SJCRH30 (cell line): ENCODE measurements at regions not wholly inside any gene's neighbourhood (a gene's known extent, or its start where the extent isn't known, plus 50 kb on each side); places are given as distances from the start of the nearest gene placed in this dataset.

Source experiments
- DNase-seq, 2 experiments: peaks; one replicate each; pipeline ENCODE4 v3.0.0-alpha.2; 2015 to 2020
- H3K27ac ChIP-seq: fragments of 250-450 bp; sonication (Bioruptor Pico); 2 replicates; pipeline ENCODE4 v1.5.1; 2020; ENCODE audit warnings: mild to moderate bottlenecking, moderate library complexity
- H3K27me3 ChIP-seq: fragments of 250-450 bp; sonication (Bioruptor Pico); 2 replicates; pipeline ENCODE4 v1.5.1; 2020; ENCODE audit warnings: mild to moderate bottlenecking, moderate library complexity
- H3K36me3 ChIP-seq: fragments of 250-450 bp; sonication (Bioruptor Pico); 2 replicates; pipeline ENCODE4 v1.5.1; 2020; ENCODE audit warnings: mild to moderate bottlenecking, moderate library complexity
- H3K4me1 ChIP-seq: fragments of 250-450 bp; sonication (Bioruptor Pico); 2 replicates; pipeline ENCODE4 v1.5.1; 2020; ENCODE audit warnings: mild to moderate bottlenecking, moderate library complexity
- H3K4me3 ChIP-seq: fragments of 250-450 bp; sonication (Bioruptor Pico); 2 replicates; pipeline ENCODE4 v1.5.1; 2020; ENCODE audit warnings: mild to moderate bottlenecking, moderate library complexity
- H3K9me3 ChIP-seq: fragments of 250-450 bp; sonication (Bioruptor Pico); replicated peaks from 2 replicates; pipeline ENCODE4 v1.5.1; 2020; ENCODE audit warnings: mild to moderate bottlenecking, moderate library complexity

- no peaks in the 10 kb centered on the region for H3K27me3 ChIP-seq
- peak overlapping the region; percentile 11; the same call in 1 of the 2 replicates for H3K27ac ChIP-seq
- 0 out of 2 replicates have a peak, but pooled peaks cover under 1% of the 10 kb centered on the region for H3K9me3 ChIP-seq
- no peak for DNase-seq
- H3K4me1 ChIP-seq: peaks cover 28% of the 10 kb centered on the region
- H3K36me3 ChIP-seq: no peaks in the 10 kb centered on the region
- H3K4me3 ChIP-seq: no peak overlapping the region
Measured at GRCh38 chr14:44168566-44168965, 338.5 kb downstream of the FSCB start.

GRCh38 chr14:44166611-44167010 lies 340.5 kb downstream of the FSCB start:
- no peak for DNase-seq
- Histone ChIP-seq H3K9me3 (0 out of 2 replicates have a peak, but pooled peaks cover 2% of the 10 kb centered on the region), H3K36me3 (no peaks in the 10 kb centered on the region), H3K4me3 (no peak overlapping the region), H3K4me1 (peaks cover 28% of the 10 kb centered on the region), H3K27me3 (no peaks in the 10 kb centered on the region), H3K27ac (peak overlapping the region; percentile 90; the same call in 1 of the 2 replicates)

- DNase-seq: peak; percentile 23 to 63
- Histone ChIP-seq H3K27me3 (no peaks in the 10 kb centered on the region), H3K36me3 (no peaks in the 10 kb centered on the region), H3K4me1 (peaks cover 28% of the 10 kb centered on the region), H3K9me3 (0 out of 2 replicates have a peak, but pooled peaks cover 2% of the 10 kb centered on the region), H3K4me3 (no peak overlapping the region), H3K27ac (peak overlapping the region; percentile 90)
Measured at GRCh38 chr14:44165936-44166335, 341.1 kb downstream of the FSCB start.

- H3K36me3 ChIP-seq: no peaks in the 10 kb centered on the region
- H3K4me3 ChIP-seq: peak overlapping the region; percentile 42
- no peaks in the 10 kb centered on the region for H3K27me3 ChIP-seq
- H3K27ac ChIP-seq: peak overlapping the region; percentile 90
- peak; percentile 59 to 93 for DNase-seq
- H3K4me1 ChIP-seq: peaks cover 28% of the 10 kb centered on the region
- H3K9me3 ChIP-seq: 0 out of 2 replicates have a peak, but pooled peaks cover 2% of the 10 kb centered on the region
Measured at GRCh38 chr14:44165286-44165685, 341.8 kb downstream of the FSCB start.

GRCh38 chr14:44163946-44164345 lies 343.1 kb downstream of the FSCB start:
- H3K9me3 ChIP-seq: 0 out of 2 replicates have a peak, but pooled peaks cover 2% of the 10 kb centered on the region
- peaks cover 28% of the 10 kb centered on the region for H3K4me1 ChIP-seq
- DNase-seq: no peak
- no peaks in the 10 kb centered on the region for H3K36me3 ChIP-seq
- H3K27me3 ChIP-seq: no peaks in the 10 kb centered on the region
- H3K4me3 ChIP-seq: no peak overlapping the region
- H3K27ac ChIP-seq: peak overlapping the region; percentile 90

- DNase-seq: no peak
Measured at GRCh38 chr14:44162197-44162596, 344.9 kb downstream of the FSCB start.

GRCh38 chr14:44154874-44155273 lies 352.2 kb downstream of the FSCB start:
- H3K27ac ChIP-seq: no peak overlapping the region
- no peaks in the 10 kb centered on the region for H3K36me3 ChIP-seq
- H3K27me3 ChIP-seq: no peaks in the 10 kb centered on the region
- no peaks in the 10 kb centered on the region for H3K9me3 ChIP-seq
- no peaks in the 10 kb centered on the region for H3K4me1 ChIP-seq
- H3K4me3 ChIP-seq: no peak overlapping the region
- no peak for DNase-seq

More at GRCh38 chr14:44162197-44162596, 344.9 kb downstream of the FSCB start:
- no peaks in the 10 kb centered on the region for H3K27me3 ChIP-seq
- H3K4me3 ChIP-seq: no peak overlapping the region
- peaks cover 25% of the 10 kb centered on the region for H3K4me1 ChIP-seq
- H3K36me3 ChIP-seq: no peaks in the 10 kb centered on the region
- no peak overlapping the region for H3K27ac ChIP-seq
- 0 out of 2 replicates have a peak, but pooled peaks cover 2% of the 10 kb centered on the region for H3K9me3 ChIP-seq

GRCh38 chr14:44154446-44154845 lies 352.6 kb downstream of the FSCB start:
- no peaks in the 10 kb centered on the region for H3K9me3 ChIP-seq
- no peaks in the 10 kb centered on the region for H3K36me3 ChIP-seq
- no peaks in the 10 kb centered on the region for H3K27me3 ChIP-seq
- no peak overlapping the region for H3K4me3 ChIP-seq
- DNase-seq: no peak
- no peaks in the 10 kb centered on the region for H3K4me1 ChIP-seq
- H3K27ac ChIP-seq: no peak overlapping the region

GRCh38 chr14:44151130-44151820 lies 355.8 kb downstream of the FSCB start:
- H3K4me1 ChIP-seq: no peaks in the 10 kb centered on the region

GRCh38 chr14:44149597-44149996 lies 357.5 kb downstream of the FSCB start:
- no peaks in the 10 kb centered on the region for H3K27me3 ChIP-seq
- DNase-seq: peak; percentile 57 to 79
- H3K4me3 ChIP-seq: no peak overlapping the region
- H3K4me1 ChIP-seq: no peaks in the 10 kb centered on the region
- no peak overlapping the region for H3K27ac ChIP-seq
- no peaks in the 10 kb centered on the region for H3K36me3 ChIP-seq
- H3K9me3 ChIP-seq: no peaks in the 10 kb centered on the region

More at GRCh38 chr14:44151130-44151820, 355.8 kb downstream of the FSCB start:
- no peaks in the 10 kb centered on the region for H3K36me3 ChIP-seq
- H3K27me3 ChIP-seq: no peaks in the 10 kb centered on the region
- H3K9me3 ChIP-seq: no peaks in the 10 kb centered on the region
- DNase-seq: no peak
- no peak overlapping the region for H3K4me3 ChIP-seq
- no peak overlapping the region for H3K27ac ChIP-seq

GRCh38 chr14:44142006-44142405 lies 365.1 kb downstream of the FSCB start:
- DNase-seq: no peak
- Histone ChIP-seq H3K4me3 (no peak overlapping the region), H3K36me3 (no peaks in the 10 kb centered on the region), H3K4me1 (no peaks in the 10 kb centered on the region), H3K27me3 (no peaks in the 10 kb centered on the region), H3K27ac (no peak overlapping the region), H3K9me3 (no peaks in the 10 kb centered on the region)

- no peaks in the 10 kb centered on the region for H3K4me1 ChIP-seq
- no peak overlapping the region for H3K4me3 ChIP-seq
- no peaks in the 10 kb centered on the region for H3K36me3 ChIP-seq
- no peaks in the 10 kb centered on the region for H3K9me3 ChIP-seq
- no peaks in the 10 kb centered on the region for H3K27me3 ChIP-seq
- no peak overlapping the region for H3K27ac ChIP-seq
- no peak for DNase-seq
Measured at GRCh38 chr14:44135972-44136371, 371.1 kb downstream of the FSCB start.

GRCh38 chr14:44131861-44132260 lies 375.2 kb downstream of the FSCB start:
- Histone ChIP-seq H3K27ac (no peak overlapping the region), H3K27me3 (no peaks in the 10 kb centered on the region)

GRCh38 chr14:44113769-44114730 lies 393.0 kb downstream of the FSCB start:
- H3K27ac ChIP-seq: no peak overlapping the region
- H3K9me3 ChIP-seq: 0 out of 2 replicates have a peak, but pooled peaks cover 4% of the 10 kb centered on the region
- DNase-seq: no peak
- H3K4me3 ChIP-seq: no peak overlapping the region
- no peaks in the 10 kb centered on the region for H3K36me3 ChIP-seq
- no peaks in the 10 kb centered on the region for H3K4me1 ChIP-seq
- H3K27me3 ChIP-seq: no peaks in the 10 kb centered on the region

More at GRCh38 chr14:44131861-44132260, 375.2 kb downstream of the FSCB start:
- DNase-seq: no peak
- Histone ChIP-seq H3K4me3 (no peak overlapping the region), H3K9me3 (no peaks in the 10 kb centered on the region), H3K36me3 (no peaks in the 10 kb centered on the region), H3K4me1 (no peaks in the 10 kb centered on the region)
